ENCODE measurements at regions not wholly inside any gene's neighbourhood (a gene's known extent, or its start where the extent isn't known, plus 50 kb on each side); places are given as distances from the start of the nearest gene placed in this dataset.

DNA sequence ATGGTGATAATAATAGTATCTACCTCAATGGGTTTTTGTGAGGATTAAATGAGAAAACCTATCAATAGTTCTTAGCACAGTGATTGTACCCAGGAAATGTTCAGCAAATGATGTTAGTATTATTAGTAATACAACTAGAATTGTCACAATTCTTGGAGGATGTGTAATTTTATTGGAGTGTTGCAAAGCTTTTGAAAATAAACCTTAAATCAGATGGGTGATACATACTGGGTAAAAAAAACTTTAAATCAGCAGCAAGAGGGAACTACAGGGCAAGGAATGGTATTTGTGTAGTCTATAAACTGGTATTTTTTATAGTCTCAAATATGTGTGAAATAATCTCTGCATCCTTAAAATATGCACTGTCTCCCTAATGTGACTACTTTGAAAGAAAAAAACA is 371.6 kb downstream of the PIK3R1 start:
- DNase-seq = no peak

DNA sequence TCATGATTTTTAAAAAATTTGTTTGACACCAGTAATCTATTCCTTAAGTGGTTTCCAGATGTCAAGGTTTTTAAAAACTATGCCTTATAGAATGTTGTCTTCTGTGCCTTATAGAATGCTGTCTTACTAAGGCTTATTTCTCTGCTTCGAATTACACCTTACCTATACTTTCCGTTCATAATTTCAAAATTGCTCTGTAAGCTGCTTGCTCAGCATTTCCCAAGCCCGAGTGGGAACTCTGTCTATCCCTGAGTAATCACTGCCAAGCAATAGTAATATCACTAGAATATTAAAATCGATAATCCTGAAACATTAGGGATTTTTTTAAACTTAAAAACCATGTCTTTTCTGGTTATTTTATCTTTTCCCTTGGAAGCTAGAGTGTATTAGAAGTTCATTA is 376.3 kb downstream of the PIK3R1 start:
- DNase-seq = no peak

DNA sequence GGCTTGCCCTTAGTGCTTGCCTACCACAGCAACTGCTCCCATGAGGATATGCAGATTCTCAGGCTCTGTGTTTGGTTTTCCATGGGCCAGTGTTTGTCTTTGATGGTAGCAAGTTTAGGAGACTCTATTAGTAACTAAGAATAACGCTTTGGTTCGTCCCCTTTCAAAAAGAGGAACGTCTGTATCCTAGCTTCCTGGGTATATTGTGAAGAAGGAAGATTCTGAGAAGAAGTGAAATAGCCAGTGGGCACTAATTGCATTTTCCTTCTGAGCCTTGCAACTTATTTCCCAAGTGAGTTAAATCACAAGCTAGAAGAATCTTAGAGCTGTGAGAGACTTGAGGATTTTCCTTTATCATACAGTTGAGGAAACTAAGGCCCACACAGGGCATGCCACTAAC is 376.8 kb downstream of the PIK3R1 start:
- DNase-seq = no peak

DNA sequence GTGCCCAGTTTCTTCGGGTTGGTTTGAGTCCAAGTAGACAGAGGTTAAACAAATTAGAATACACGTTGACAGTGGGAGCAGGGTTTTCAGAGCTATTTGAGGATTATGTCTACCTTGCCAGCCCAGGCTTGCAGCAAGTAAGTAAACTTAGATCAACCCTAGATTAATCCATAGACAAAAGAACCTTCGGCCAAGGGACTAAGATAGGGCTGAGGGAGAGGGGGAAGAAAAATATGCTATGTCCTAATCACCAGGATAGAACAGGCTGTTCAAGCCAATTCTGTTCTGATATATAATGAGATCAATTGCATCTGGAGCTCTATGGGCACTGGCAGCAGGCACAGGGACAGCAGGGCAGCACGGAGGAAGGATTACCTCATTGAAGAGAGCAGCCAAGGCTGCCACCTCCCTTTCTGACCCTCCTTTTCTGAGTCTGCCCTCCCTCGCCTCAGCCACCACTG is 377.7 kb downstream of the PIK3R1 start:
- peak; percentile 24 for DNase-seq

DNA sequence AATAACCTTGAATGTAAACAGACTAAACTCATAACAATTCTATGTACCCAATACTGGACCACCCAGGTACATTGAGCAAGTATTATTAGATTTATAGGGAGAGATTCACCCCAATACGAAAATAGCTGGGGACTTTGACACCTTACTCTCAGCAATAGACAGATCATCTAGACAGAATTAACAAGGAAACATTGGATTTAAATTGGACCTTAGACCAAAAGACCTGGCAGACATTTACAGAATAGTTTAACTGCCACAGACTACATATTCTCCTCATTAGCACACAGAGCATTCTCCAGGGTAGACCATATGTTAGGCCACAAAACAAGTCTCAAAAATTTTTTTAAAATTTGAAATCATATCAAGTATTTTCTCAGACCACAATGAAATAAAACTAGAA is 397.4 kb downstream of the PIK3R1 start:
- no peak for DNase-seq

DNA sequence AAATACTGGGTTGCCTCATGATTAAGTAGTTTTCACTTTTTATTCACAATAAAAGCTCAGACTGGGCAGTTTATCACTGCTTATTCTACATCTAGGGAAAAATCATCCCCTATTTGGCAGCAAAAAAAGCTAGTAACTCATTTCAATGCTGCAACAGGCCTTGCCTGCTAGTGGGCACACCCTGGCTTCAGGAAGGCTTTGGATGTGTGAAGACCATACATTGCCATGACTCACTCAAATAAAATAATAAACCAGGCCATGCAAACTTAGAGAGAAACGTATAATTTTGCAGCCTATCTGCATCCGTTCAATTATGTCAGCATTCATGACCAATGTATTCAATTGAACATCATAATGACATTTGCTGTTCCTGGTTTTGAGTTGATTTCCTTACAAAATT is 402.9 kb downstream of the PIK3R1 start:
- DNase-seq = no peak

DNA sequence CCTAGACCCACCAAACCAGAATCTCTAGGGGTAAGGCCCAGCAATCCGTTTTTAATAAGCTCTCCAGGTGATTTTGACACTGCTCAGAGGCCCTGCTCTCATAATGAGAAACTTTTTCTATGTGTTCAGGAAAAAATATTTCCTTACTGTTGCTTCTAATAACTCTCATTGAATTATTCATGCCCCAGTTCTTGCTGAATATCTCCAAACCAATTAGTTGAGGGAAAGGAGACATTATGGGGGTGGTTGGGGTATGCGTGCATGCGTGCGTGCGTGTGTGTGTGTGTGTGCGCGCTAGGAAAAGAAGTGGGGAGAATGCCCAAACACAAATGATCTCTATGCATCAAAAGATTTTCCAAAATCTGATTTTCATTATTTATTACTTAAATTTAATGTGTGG is 411.4 kb downstream of the PIK3R1 start:
- DNase-seq = no peak

DNA sequence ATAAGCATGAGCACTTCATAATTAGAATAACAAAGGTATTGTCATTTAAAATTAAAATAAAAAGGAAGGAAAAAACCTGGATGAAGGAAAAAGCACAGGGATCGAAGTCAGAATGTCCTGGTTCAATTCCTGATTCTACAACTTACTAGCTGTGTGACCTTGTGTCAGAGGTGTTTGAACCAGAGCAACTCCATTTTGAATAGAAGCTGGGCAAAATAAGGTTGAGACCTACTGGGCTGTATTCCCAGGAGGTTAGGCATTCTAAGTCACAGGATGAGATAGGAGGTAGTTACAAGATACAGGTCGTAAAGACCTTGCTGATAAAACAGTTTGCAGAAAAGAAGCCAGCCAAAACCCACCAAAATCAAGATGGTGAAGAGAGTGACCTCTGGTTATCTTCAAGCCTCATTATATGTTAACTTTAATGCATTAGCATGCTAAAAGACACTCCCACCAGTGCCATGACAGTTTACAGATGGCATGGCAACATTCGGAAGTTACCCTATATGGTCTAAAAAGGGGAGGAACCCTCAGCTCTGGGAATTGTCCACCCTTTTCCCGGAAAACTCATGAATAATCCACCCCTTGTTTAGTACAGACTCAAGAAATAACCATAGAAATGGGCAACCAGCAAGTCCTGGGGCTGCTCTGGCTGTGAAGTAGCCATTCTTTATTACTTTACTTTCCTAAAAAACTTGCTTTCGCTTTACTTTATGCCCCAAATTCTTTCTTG is 412.7 kb downstream of the PIK3R1 start:
- DNase-seq = no peak

DNA sequence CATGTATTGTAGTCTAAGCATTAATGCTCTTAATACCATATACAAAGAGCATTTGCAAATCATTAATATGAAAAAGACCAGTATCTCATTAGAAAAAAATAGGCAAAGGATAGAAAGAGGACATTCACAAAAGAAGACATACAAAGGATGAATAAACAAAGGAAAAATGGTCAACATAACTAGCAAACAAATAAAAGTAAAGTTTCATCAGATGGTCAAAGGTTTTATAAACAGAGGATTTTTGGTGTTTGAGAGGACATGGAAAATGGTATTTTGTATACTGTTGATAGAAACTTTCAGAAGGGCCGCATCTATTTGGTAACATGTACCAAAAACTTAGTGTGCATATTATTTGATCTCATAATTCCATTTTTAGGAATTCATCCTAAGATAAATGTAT is 414.8 kb downstream of the PIK3R1 start:
- DNase-seq = no peak

DNA sequence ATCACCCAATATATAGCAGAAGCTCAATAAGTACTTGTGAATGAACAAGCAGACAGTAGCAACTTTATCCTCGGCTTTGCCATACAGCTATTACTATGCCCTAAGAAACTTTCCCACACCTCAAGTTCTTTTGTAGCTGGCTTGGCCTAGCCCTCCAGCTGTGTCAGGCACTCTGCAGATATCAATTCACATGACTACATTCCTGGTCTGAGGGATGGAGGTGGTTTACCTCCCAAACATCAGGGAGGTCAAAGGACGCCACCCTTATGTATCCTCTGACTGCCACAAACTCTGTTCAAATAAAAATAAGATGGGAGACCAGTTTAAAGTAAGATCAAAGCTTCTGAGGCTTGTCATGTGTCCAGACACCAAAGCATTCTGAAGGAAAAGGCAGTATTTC is 416.3 kb downstream of the PIK3R1 start:
- no peak for DNase-seq

DNA sequence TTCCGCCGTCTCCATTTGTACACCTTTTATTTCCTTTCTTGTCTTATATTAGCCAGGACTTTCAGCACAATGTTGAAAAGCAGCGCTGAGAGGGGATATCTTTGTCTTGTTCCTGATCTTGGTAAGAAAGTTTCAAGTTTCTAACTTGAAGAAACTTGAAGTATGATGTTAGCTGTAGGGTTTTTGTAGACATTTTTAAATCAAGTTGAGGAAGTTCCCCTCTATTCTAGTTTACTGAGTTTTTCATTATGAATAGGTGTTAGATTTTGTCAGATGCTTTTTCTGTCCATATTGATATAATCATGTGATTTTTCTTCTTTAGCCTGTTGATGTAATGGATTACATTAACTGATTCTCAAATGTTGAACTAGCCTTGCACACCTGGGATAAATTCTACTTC is 425.7 kb downstream of the PIK3R1 start:
- DNase-seq = no peak

DNA sequence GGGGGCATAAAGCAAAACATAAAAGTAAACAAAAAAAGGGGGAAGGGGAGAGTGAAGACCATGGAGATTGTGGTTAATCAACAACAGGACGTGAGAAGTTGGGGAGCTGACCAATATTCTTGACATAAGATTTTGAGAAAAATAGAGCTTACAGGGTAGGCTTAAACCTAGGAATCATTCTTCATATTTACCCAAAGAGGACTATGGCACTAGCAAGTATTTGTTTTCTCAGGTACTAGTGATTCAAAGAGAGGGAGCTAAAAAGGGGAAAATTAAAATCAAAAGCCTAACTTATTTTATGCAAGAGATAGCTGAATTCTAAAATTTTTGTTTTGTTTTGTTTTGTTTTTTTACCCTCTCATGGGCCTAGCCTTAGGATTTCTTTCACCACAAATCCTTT is 427.5 kb downstream of the PIK3R1 start:
- no peak for DNase-seq

DNA sequence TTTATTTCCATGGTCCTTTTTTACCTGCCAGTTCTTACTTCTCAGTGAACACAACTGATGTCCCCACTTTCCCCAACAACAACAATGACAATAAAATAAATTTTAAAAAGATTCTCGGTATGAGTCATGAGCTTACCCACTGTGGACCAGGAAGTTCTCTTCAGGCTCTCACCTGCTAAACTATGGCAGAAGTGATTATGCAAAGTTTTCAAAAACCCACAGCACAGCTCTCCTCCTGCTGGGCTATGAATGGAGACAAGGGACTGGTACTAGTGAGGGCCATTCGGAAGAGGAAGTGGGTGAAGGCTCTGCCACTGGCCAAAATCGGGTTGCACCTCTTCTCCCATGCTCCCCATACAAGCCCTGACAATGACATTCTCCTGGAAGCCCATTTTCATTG is 429.4 kb downstream of the PIK3R1 start:
- DNase-seq = no peak

DNA sequence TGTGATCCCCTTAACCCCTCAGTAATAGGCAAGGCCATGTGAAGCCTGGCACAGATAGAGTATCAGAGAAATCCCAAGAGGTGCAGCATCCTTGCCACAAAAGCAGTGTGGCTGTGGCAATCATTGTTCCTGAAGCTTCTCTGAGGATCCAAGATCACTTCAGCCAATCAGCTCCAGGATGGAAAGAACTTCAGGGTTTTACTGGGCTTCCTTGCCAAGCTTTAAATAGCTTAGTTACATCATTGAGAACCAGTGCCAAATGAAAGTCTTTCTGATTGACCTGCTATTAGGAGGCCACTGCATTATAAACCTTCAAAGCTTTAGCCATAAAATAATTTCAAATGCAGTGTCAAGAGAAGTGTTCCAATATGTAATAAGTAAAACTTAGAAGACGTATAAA is 430.6 kb downstream of the PIK3R1 start:
- DNase-seq = no peak

DNA sequence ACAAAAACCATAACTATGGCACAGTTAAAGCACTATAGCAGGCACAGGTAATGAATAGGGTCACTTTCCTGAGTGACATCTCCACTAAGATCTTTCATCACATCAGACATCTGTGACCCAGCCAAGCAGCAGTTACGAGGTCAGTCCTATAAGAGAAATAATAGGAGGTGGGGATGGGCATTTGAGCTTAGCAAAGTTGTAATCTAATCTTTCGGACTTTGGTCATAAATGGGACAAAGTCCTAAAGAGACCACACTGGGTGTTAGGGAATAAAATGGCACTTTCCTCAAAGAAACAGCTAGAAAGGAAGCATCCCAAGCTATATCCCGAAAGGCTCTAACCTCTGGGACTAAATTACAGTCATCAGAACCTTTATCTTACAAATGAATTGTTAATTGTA is 432.2 kb downstream of the PIK3R1 start:
- no peak for DNase-seq

DNA sequence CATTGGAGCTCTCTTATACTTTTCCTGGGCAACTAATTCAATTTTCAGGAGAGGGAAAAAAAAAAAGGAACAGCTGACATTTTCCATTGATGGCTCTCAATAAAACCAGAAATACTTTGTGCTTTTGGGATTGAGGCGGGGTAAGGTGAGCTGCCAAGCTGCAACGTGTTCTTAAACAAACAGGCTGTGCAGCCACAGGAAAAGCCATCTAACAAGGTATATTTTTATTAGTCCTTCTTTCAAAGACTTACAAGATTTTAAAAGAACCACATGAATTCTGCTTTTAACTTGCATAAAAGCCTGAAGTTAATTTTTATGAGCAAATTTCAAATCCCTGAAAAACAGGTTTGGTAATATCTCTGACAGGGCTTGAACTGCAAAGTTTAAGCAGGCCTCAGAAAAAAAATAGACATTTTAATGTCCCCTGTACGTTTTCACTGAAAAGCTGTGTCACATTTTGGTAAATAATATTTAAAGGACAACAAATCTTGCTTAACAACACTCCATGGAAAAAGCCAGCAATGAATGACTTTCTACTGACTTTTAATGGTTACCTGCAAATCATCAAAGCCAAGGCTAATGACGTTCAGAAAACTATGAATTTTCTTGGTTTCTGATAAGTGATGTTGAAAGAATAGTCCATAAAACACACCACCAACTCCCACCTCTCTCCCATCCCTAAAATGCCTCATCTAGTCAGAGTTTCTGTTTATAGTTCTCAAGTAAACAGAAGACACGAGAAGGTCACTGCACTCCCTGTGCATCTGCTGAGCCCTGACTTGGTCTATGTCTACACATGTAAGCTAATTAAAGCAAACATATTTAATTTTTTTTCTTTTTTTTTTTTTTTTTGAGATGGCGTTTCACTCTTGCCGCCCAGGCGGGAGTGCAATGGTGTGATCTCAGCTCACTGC is 433.6 kb downstream of the PIK3R1 start:
- DNase-seq = no peak

DNA sequence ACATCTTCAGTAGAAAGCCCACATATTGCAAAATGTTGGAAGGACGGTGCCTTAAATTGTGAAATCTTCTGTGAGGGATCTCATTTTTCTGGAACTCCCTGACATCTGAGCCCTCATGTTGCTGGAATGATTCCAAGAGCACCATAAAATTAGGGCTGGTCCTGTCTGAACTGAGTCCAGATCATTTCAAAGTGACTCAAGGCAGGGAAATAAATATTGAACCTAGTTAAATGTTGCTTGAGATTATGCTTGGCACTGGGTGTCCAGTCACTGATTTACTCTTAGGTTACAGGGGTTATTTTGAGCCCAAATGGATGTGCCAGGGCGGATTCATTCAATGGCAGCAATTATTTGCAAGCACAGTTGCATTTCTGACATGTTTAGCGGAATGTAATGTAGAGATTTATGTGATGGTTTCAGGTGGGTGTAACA is 437.0 kb downstream of the PIK3R1 start:
- DNase-seq = peak; percentile 42

DNA sequence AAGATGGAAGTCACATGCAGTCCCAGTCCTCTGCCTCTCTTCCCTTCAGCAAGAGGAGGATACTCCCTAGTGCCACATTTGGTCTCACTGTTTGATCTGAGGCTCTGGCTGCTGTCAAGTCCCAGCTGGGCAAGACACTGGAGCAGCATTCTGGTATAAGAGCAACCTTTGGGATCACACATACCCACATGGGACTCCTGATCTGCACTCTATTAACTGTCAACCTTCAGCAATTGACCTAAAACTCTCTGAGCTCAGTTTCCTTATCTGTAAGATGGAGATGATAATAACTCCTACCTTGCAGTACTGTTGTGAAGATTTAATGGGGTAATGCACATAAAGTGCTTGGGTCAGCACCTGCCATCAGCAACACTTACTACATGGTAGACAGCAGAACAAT is 437.9 kb downstream of the PIK3R1 start:
- no peak for DNase-seq

DNA sequence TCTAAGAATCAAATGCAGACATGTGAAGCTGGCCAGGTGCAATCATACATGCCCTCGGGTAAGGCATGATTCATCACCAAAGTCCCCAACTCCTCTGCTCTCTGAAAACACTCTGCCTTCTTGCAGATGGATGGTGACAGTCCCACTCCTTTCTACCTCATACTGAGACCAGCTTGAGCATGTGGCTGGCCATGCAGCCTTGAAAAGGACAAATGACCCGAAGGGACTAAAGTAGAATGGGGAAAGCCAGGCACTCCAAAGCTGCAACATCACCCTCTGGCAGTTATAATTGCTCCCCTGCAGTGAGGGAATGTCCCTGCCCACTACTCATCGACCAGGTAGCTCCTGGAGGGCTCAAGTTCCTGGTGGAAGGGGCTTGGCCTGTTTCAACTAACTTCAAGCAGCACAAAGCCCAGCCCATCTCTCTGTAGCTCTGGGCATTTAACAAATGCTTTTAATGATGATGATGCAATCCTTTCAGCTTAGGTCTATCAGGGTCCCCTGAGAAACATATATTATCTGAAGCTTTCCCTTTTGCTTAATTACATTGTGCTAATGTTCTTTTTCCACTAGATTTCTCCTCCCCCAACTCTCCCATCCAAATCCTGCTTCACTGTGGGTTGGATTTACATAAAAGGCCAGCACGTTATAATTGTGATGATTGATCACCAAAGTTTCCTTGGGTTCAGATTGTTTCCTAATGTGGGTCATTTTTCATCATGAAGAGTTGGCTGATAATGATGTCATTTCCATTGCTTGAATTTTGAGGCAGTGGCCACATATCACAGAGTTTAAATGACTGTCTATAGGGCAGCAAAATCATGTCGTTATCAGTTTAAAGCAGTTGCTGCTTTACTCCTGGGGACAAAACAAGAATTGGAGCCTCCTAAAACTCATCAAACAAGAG is 436.5 kb upstream of the SLC30A5 start:
- DNase-seq = no peak

DNA sequence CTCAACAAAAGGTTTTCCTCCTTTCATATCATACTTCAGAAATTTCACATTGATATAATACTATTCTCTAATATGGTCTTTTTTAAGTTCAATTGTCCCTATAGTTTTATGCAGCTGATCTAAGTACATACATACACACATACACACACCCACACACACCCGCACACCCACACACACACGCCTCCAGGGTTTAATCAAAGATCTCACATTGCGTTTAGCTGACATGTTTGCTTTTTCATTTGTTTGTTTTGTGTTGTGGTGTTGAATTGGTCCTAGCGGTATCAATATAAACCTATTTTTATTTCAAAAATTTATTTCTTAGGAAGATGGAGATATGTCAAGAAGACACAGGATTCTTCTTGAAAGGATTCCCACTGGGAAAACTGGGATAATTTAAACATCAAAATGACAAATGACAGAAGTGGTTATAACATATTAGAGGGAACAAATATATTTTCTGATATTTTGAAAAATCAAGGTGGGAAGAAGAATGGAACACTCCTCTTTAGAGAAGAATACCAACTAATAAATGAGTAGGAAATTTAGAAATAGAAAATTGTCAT is 434.9 kb upstream of the SLC30A5 start:
- DNase-seq = no peak

DNA sequence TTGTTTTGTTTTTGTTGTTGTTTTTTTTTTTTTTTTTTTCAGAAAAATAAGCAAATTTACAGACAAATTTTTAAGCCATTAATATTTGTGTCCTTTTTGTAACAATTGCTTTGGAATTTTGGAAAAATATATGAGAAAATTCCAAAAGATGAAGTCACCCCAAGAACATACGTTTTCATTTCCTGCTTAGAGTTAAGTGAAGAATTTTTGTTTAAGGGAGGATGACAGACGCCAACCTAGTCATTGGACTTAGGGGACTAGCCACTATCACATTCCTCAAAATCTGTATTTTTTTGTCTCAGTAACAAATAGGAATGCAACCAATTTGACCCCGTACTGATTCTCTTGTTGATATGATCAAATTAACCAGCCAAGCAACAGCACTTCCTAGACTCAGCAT is 433.9 kb upstream of the SLC30A5 start:
- no peak for DNase-seq

DNA sequence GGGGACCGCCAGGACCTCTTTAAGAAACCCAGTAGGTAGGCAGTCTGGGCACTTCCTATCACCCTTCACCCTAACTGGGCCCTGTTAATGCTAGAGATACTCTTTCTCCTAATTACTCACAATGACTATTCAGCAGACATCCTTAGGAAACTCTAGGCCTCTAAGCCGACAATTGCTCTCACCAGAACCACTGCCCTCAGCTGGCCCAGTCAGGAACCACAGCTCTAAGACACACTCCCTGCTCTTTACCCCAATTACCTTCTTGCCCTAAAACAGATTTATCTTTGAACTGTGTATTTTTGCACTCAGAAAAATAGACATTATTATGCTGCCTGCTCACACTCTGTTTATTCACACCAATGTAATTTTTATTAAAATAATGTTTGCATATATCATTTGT is 432.6 kb upstream of the SLC30A5 start:
- no peak for DNase-seq
